Posterior cingulate gyrus (tissue), 11 donors: ENCODE measurements at regions not wholly inside any gene's neighbourhood (a gene's known extent, or its start where the extent isn't known, plus 50 kb on each side); places are given as distances from the start of the nearest gene placed in this dataset.

ENCODE experiments used
- DNase-seq, 10 donors: peaks; one replicate each; pipeline versions ENCODE4 v3.0.0 to v3.0.0-alpha.2; 2020 to 2021; ENCODE audit warnings: mixed read lengths in 3 of 10
- intact Hi-C: fragments of 100-400 bp; cut with DNase I; formaldehyde crosslinking; loops from one replicate; pipeline ENCODE4 v1.15.1; 2023

- no peak for DNase-seq
- intact Hi-C loops = no loop called here
Observed at GRCh38 chr17:65446838-65447526, 114.5 kb downstream of the AXIN2 start.

- DNase-seq = no peak
- intact Hi-C loops = no loop called here
Observed at GRCh38 chr17:65446043-65446442, 115.4 kb downstream of the AXIN2 start.

GRCh38 chr17:65444049-65444448 is 117.4 kb downstream of the AXIN2 start:
- intact Hi-C loops = no loop called here
- no peak for DNase-seq

GRCh38 chr17:65442691-65443090 is 118.8 kb downstream of the AXIN2 start:
- intact Hi-C loops = no loop called here
- DNase-seq = no peak

GRCh38 chr17:65442250-65442649 is 119.2 kb downstream of the AXIN2 start:
- no peak for DNase-seq
- intact Hi-C loops = no loop called here

GRCh38 chr17:65441053-65441605 is 120.3 kb downstream of the AXIN2 start:
- intact Hi-C loops = no loop called here
- no peak for DNase-seq

GRCh38 chr17:65438708-65439294 is 122.6 kb downstream of the AXIN2 start:
- intact Hi-C loops = no loop called here
- DNase-seq = no peak

- no peak for DNase-seq
- intact Hi-C loops = no loop called here
Observed at GRCh38 chr17:65438173-65438572, 123.3 kb downstream of the AXIN2 start.

- DNase-seq = no peak
- intact Hi-C loops = no loop called here
Observed at GRCh38 chr17:65436871-65437270, 124.6 kb downstream of the AXIN2 start.

- intact Hi-C loops = no loop called here
- DNase-seq = no peak
Observed at GRCh38 chr17:65434878-65435277, 126.6 kb downstream of the AXIN2 start.

- no peak for DNase-seq
- intact Hi-C loops = no loop called here
Observed at GRCh38 chr17:65434251-65434650, 127.2 kb downstream of the AXIN2 start.

GRCh38 chr17:65433592-65433991 is 127.9 kb downstream of the AXIN2 start:
- DNase-seq = no peak
- intact Hi-C loops = no loop called here

GRCh38 chr17:65433157-65433556 is 128.3 kb downstream of the AXIN2 start:
- DNase-seq = no peak
- intact Hi-C loops = no loop called here

- intact Hi-C loops = no loop called here
- DNase-seq = no peak
Observed at GRCh38 chr17:65431116-65431515, 130.3 kb downstream of the AXIN2 start.

- intact Hi-C loops = no loop called here
- peak in 2 of 10 donors; percentile 11 to 15 for DNase-seq
Observed at GRCh38 chr17:65430209-65430833, 131.1 kb downstream of the AXIN2 start.

GRCh38 chr17:65423346-65424140 is 137.9 kb downstream of the AXIN2 start:
- intact Hi-C loops = no loop called here
- no peak for DNase-seq

GRCh38 chr17:65418622-65419021 is 142.8 kb downstream of the AXIN2 start:
- intact Hi-C loops = no loop called here
- DNase-seq = peak in 3 of 10 donors; percentile 15 to 84 (median 22)

- DNase-seq = no peak
- intact Hi-C loops = no loop called here
Observed at GRCh38 chr17:65417406-65418221, 143.8 kb downstream of the AXIN2 start.

- DNase-seq = no peak
- intact Hi-C loops = no loop called here
Observed at GRCh38 chr17:65415991-65416390, 145.5 kb downstream of the AXIN2 start.

- intact Hi-C loops = no loop called here
- no peak for DNase-seq
Observed at GRCh38 chr17:65413390-65413789, 148.1 kb downstream of the AXIN2 start.
